OCI-LY1 (cell line): ENCODE measurements at regions not wholly inside any gene's neighbourhood (a gene's known extent, or its start where the extent isn't known, plus 50 kb on each side); places are given as distances from the start of the nearest gene placed in this dataset.
"Not testable (repeated sequence)": the region's sequence is repeated elsewhere in the genome, so short reads cannot be mapped to it uniquely, and the experiment has no call there.

ENCODE experiments used
- CTCF ChIP-seq: fragments of 200-600 bp; sonication (generic), shearing (Covaris generic); IDR thresholded peaks from 2 replicates; pipeline ENCODE4 v1.5.1; 2017; ENCODE audit warnings: mild to moderate bottlenecking, antibody characterized with exemption, low read length, moderate library complexity, mixed read lengths
- EZH2 ChIP-seq: fragments of 200-600 bp; sonication (generic), shearing (Covaris generic); IDR thresholded peaks from 2 replicates; pipeline ENCODE4 v1.8.0; 2017; ENCODE audit warnings: borderline replicate concordance, mixed run types, mild to moderate bottlenecking, antibody characterized with exemption, low read length, moderate library complexity, mixed read lengths

GRCh38 chr16:15206439-15206838 lies 112.4 kb upstream of the RRN3 start:
- not testable (repeated sequence) for TF ChIP-seq EZH2, CTCF
